ENCODE measurements at regions not wholly inside any gene's neighbourhood (a gene's known extent, or its start where the extent isn't known, plus 50 kb on each side); places are given as distances from the start of the nearest gene placed in this dataset.

DNA sequence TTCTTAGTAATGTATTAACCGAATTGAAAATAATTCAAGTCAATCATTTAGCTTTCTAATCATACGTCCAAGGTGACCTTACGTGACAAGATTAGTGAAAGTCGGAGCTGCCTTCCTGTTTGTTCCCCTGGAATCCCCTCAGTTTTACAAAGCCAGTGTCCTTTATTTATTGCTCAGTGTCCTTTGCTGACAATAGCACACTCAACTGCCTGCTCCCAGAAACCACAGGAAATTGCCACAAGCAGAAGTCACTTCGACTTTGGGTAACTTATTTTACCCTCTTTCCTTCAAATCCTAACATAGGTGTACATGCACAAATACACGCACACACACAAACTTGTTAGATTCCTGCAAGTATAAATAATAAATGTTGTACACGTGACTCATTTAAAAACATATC is 1167.7 kb upstream of the ADGRB3 start:
- TF ChIP-seq EZH2 (IDR thresholded peaks at IDR 0.05; ENCODE audit: borderline replicate concordance) (no peak), EZH2phosphoT487 (IDR thresholded peaks at IDR 0.05; ENCODE audit: low read depth, severe bottlenecking, unreplicated experiment) (no peak)

Measured in hepatocyte (in vitro differentiated cells).